Muscle layer of duodenum (tissue), 2 donors: ENCODE measurements at regions not wholly inside any gene's neighbourhood (a gene's known extent, or its start where the extent isn't known, plus 50 kb on each side); places are given as distances from the start of the nearest gene placed in this dataset.

Experiments
- H3K27ac ChIP-seq: one replicate; pipeline ENCODE4 v1.7.0; 2013; ENCODE audit warnings: mild to moderate bottlenecking, low read length
- H3K27me3 ChIP-seq: one replicate; pipeline ENCODE4 v1.7.0; 2013; ENCODE audit warnings: low read depth, mild to moderate bottlenecking, control low read depth, low read length
- H3K36me3 ChIP-seq, 2 donors: one replicate each; pipeline ENCODE4 v1.7.0; 2013; ENCODE audit warnings: low read length in 2 of 2, control low read depth in 1 of 2, mild to moderate bottlenecking in 1 of 2; ENCODE audit not compliant: insufficient read depth in 2 of 2, control insufficient read depth in 1 of 2
- H3K4me1 ChIP-seq, 2 donors: one replicate each; pipeline ENCODE4 v1.7.0; 2013; ENCODE audit warnings: low read length in 2 of 2, mild to moderate bottlenecking in 2 of 2, control low read depth in 1 of 2, moderate library complexity in 1 of 2; ENCODE audit not compliant: insufficient read depth in 2 of 2, control insufficient read depth in 1 of 2
- H3K4me3 ChIP-seq, 2 donors: one replicate each; pipeline ENCODE4 v1.7.0; 2013; ENCODE audit warnings: low read length in 2 of 2, low read depth in 1 of 2, mild to moderate bottlenecking in 1 of 2
- H3K9me3 ChIP-seq, 2 donors: one replicate each; pipeline ENCODE4 v1.7.0; 2013; ENCODE audit warnings: low read length in 2 of 2, control low read depth in 1 of 2, mild to moderate bottlenecking in 1 of 2; ENCODE audit not compliant: control insufficient read depth in 1 of 2
- donor health status: healthy.

GRCh38 chr12:93139028-93139665, 210.1 kb upstream of the EEA1 start:
- Histone ChIP-seq H3K9me3 (no peaks in the 10 kb centered on the region), H3K27me3 (no peaks in the 10 kb centered on the region), H3K36me3 (no peaks in the 10 kb centered on the region), H3K4me3 (no peak overlapping the region), H3K4me1 (peaks cover 0 to 17% of the 10 kb centered on the region in 2 donors), H3K27ac (no peak overlapping the region)

- no peak overlapping the region for H3K27ac ChIP-seq
- H3K4me3 ChIP-seq, result no peak overlapping the region
Observed at GRCh38 chr12:93140325-93140724, 211.2 kb upstream of the EEA1 start.

GRCh38 chr12:93140801-93141200, 211.7 kb upstream of the EEA1 start:
- no peak overlapping the region for H3K27ac ChIP-seq
- no peaks in the 10 kb centered on the region for H3K36me3 ChIP-seq
- no peaks in the 10 kb centered on the region for H3K9me3 ChIP-seq
- peaks cover 0 to 13% of the 10 kb centered on the region in 2 donors for H3K4me1 ChIP-seq
- no peaks in the 10 kb centered on the region for H3K27me3 ChIP-seq
- no peak overlapping the region for H3K4me3 ChIP-seq

More at GRCh38 chr12:93140325-93140724, 211.2 kb upstream of the EEA1 start:
- Histone ChIP-seq H3K9me3 (no peaks in the 10 kb centered on the region), H3K4me1 (peaks cover 0 to 15% of the 10 kb centered on the region in 2 donors), H3K27me3 (no peaks in the 10 kb centered on the region), H3K36me3 (no peaks in the 10 kb centered on the region)

- Histone ChIP-seq H3K27ac (no peak overlapping the region), H3K4me1 (peaks cover 0 to 10% of the 10 kb centered on the region in 2 donors), H3K4me3 (no peak overlapping the region), H3K9me3 (no peaks in the 10 kb centered on the region), H3K36me3 (no peaks in the 10 kb centered on the region), H3K27me3 (no peaks in the 10 kb centered on the region)
Observed at GRCh38 chr12:93142881-93143280, 213.8 kb upstream of the EEA1 start.

- H3K4me1 ChIP-seq, result no peaks in the 10 kb centered on the region
- no peak overlapping the region for H3K4me3 ChIP-seq
- no peaks in the 10 kb centered on the region for H3K9me3 ChIP-seq
- no peak overlapping the region for H3K27ac ChIP-seq
- H3K36me3 ChIP-seq, result no peaks in the 10 kb centered on the region
- H3K27me3 ChIP-seq, result no peaks in the 10 kb centered on the region
Observed at GRCh38 chr12:93144109-93144508, 215.0 kb upstream of the EEA1 start.

- H3K27ac ChIP-seq, result no peak overlapping the region
- no peak overlapping the region for H3K4me3 ChIP-seq
- H3K36me3 ChIP-seq, result no peaks in the 10 kb centered on the region
- H3K4me1 ChIP-seq, result no peaks in the 10 kb centered on the region
- no peaks in the 10 kb centered on the region for H3K9me3 ChIP-seq
- no peaks in the 10 kb centered on the region for H3K27me3 ChIP-seq
Observed at GRCh38 chr12:93145086-93145485, 216.0 kb upstream of the EEA1 start.

- Histone ChIP-seq H3K9me3 (no peaks in the 10 kb centered on the region), H3K4me3 (no peak overlapping the region), H3K4me1 (no peaks in the 10 kb centered on the region), H3K27me3 (no peaks in the 10 kb centered on the region), H3K36me3 (no peaks in the 10 kb centered on the region), H3K27ac (no peak overlapping the region)
Observed at GRCh38 chr12:93146263-93146939, 217.3 kb upstream of the EEA1 start.

- no peaks in the 10 kb centered on the region for H3K4me1 ChIP-seq
- no peaks in the 10 kb centered on the region for H3K36me3 ChIP-seq
- no peaks in the 10 kb centered on the region for H3K9me3 ChIP-seq
- no peaks in the 10 kb centered on the region for H3K27me3 ChIP-seq
- H3K27ac ChIP-seq, result no peak overlapping the region
- no peak overlapping the region for H3K4me3 ChIP-seq
Observed at GRCh38 chr12:93146970-93147369, 217.9 kb upstream of the EEA1 start.

GRCh38 chr12:93148412-93148811, 219.3 kb upstream of the EEA1 start:
- Histone ChIP-seq H3K36me3 (no peaks in the 10 kb centered on the region), H3K27me3 (no peaks in the 10 kb centered on the region)

GRCh38 chr12:93149229-93149628, 220.1 kb upstream of the EEA1 start:
- H3K36me3 ChIP-seq, result no peaks in the 10 kb centered on the region
- H3K4me1 ChIP-seq, result no peaks in the 10 kb centered on the region
- H3K9me3 ChIP-seq, result peaks cover 0 to 2% of the 10 kb centered on the region in 2 donors
- H3K27ac ChIP-seq, result no peak overlapping the region
- H3K4me3 ChIP-seq, result no peak overlapping the region
- no peaks in the 10 kb centered on the region for H3K27me3 ChIP-seq

More at GRCh38 chr12:93148412-93148811, 219.3 kb upstream of the EEA1 start:
- Histone ChIP-seq H3K27ac (no peak overlapping the region), H3K4me1 (no peaks in the 10 kb centered on the region), H3K9me3 (no peaks in the 10 kb centered on the region), H3K4me3 (no peak overlapping the region)

GRCh38 chr12:93151079-93151762, 222.1 kb upstream of the EEA1 start:
- Histone ChIP-seq H3K9me3 (peaks cover 0 to 4% of the 10 kb centered on the region in 2 donors), H3K4me1 (peaks cover 0 to 13% of the 10 kb centered on the region in 2 donors), H3K4me3 (no peak overlapping the region), H3K27me3 (no peaks in the 10 kb centered on the region), H3K27ac (no peak overlapping the region), H3K36me3 (no peaks in the 10 kb centered on the region)
